Peyer's patch (tissue), 4 donors: ENCODE measurements at regions not wholly inside any gene's neighbourhood (a gene's known extent, or its start where the extent isn't known, plus 50 kb on each side); places are given as distances from the start of the nearest gene placed in this dataset.

Experiments used
- DNase-seq, 3 donors: peaks; one replicate each; pipeline ENCODE4 v3.0.0-alpha.2; 2017 to 2019
- H3K27ac ChIP-seq, 4 donors: fragments of 200-600 bp; sonication (generic); one replicate each; pipeline ENCODE4 v1.5.1; 2016 to 2019
- H3K27me3 ChIP-seq, 2 donors: fragments of 200-600 bp; sonication (generic); one replicate each; pipeline ENCODE4 v1.5.1; 2019
- H3K36me3 ChIP-seq, 3 donors: fragments of 200-600 bp; sonication (generic); one replicate each; pipeline ENCODE4 v1.5.1; 2016 to 2019
- H3K4me1 ChIP-seq, 4 donors: fragments of 200-600 bp; sonication (generic); one replicate each; pipeline ENCODE4 v1.5.1; 2016 to 2019
- H3K4me3 ChIP-seq, 4 donors: fragments of 200-600 bp; sonication (generic); 1 replicate in 3 of 4; 2 replicates in 1 of 4; pipeline ENCODE4 v1.5.1; 2016 to 2019; ENCODE audit warnings: mild to moderate bottlenecking in 1 of 4
- H3K9me3 ChIP-seq, 4 donors: fragments of 200-600 bp; sonication (generic); one replicate each; pipeline ENCODE4 v1.5.1; 2016 to 2019; ENCODE audit warnings: mild to moderate bottlenecking in 1 of 4
- CTCF ChIP-seq, 6 experiments: fragments of 450-650 bp in 4 of 6; fragments of 200-600 bp in 2 of 6; sonication (generic) in 1 of 6; IDR thresholded peaks; one replicate each; pipeline ENCODE4 v1.5.1; 2017 to 2019; ENCODE audit warnings: antibody characterized with exemption in 6 of 6, mild to moderate bottlenecking in 3 of 6, moderate library complexity in 1 of 6
- POLR2A ChIP-seq, 2 donors: fragments of 450-650 bp; IDR thresholded peaks; one replicate each; pipeline ENCODE4 v1.5.1; 2017; ENCODE audit warnings: antibody characterized with exemption in 2 of 2, mild to moderate bottlenecking in 2 of 2, moderate library complexity in 2 of 2

GRCh38 chr7:124443762-124444161 lies 321.8 kb downstream of the GPR37 start:
- no peak overlapping the region for H3K27ac ChIP-seq
- H3K4me1 ChIP-seq = no peaks in the 10 kb centered on the region
- H3K9me3 ChIP-seq = no peaks in the 10 kb centered on the region
- DNase-seq = no peak
- H3K36me3 ChIP-seq = no peaks in the 10 kb centered on the region
- TF ChIP-seq POLR2A (IDR thresholded peaks at IDR 0.05) (no peak), CTCF (IDR thresholded peaks at IDR 0.05) (no peak)
- no peak overlapping the region for H3K4me3 ChIP-seq
- H3K27me3 ChIP-seq = no peaks in the 10 kb centered on the region

- Histone ChIP-seq H3K4me3 (no peak overlapping the region), H3K36me3 (no peaks in the 10 kb centered on the region), H3K27me3 (no peaks in the 10 kb centered on the region), H3K9me3 (no peaks in the 10 kb centered on the region), H3K27ac (no peak overlapping the region), H3K4me1 (no peaks in the 10 kb centered on the region)
- DNase-seq = no peak
- no peak for TF ChIP-seq POLR2A (IDR thresholded peaks at IDR 0.05)
- TF ChIP-seq CTCF (IDR thresholded peaks at IDR 0.05) = no peak
Measured at GRCh38 chr7:124440081-124440480, 325.5 kb downstream of the GPR37 start.

DNA sequence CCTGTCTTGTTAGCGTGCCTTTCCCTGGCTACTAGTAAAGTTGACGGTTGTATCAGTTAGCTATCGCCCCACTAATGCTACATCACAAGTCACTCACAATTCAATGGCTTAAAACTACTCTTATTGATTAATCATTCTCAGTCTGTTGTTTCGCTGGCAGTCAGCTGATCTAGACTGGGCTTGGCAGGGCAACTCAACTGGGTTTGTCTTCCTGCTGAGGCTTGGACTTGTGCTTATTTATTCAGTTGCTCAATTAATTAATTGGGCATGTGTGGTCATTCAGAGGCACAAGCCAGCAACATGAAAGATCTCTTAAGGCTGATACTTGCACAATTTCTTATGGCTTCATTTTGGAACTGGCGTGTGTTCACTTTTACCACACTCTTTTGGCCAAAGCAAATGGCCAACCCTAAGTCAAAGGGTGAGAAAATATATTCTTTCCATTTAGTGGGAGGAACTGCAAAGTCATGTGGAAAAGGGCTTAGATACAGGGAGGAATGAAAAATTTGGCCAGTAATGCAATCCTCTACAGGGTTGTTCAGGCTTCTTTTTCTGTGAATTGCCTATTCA lies 333.5 kb downstream of the GPR37 start:
- Histone ChIP-seq H3K36me3 (no peaks in the 10 kb centered on the region), H3K4me3 (no peak overlapping the region), H3K9me3 (no peaks in the 10 kb centered on the region), H3K4me1 (no peaks in the 10 kb centered on the region), H3K27ac (no peak overlapping the region), H3K27me3 (no peaks in the 10 kb centered on the region)
- DNase-seq = no peak
- TF ChIP-seq POLR2A (IDR thresholded peaks at IDR 0.05) (no peak), CTCF (IDR thresholded peaks at IDR 0.05) (no peak)

- no peak overlapping the region for H3K4me3 ChIP-seq
- no peak for TF ChIP-seq POLR2A (IDR thresholded peaks at IDR 0.05)
- no peak for TF ChIP-seq CTCF (IDR thresholded peaks at IDR 0.05)
- no peak for DNase-seq
Measured at GRCh38 chr7:124429923-124430322, 335.7 kb downstream of the GPR37 start.

GRCh38 chr7:124428781-124429180 lies 336.8 kb downstream of the GPR37 start:
- H3K27ac ChIP-seq = no peak overlapping the region
- H3K36me3 ChIP-seq = no peaks in the 10 kb centered on the region
- H3K27me3 ChIP-seq = no peaks in the 10 kb centered on the region
- H3K4me3 ChIP-seq = no peak overlapping the region
- TF ChIP-seq POLR2A (IDR thresholded peaks at IDR 0.05) (no peak), CTCF (IDR thresholded peaks at IDR 0.05) (no peak)
- H3K9me3 ChIP-seq = no peaks in the 10 kb centered on the region
- no peak for DNase-seq
- no peaks in the 10 kb centered on the region for H3K4me1 ChIP-seq

More at GRCh38 chr7:124429923-124430322, 335.7 kb downstream of the GPR37 start:
- H3K9me3 ChIP-seq = no peaks in the 10 kb centered on the region
- no peaks in the 10 kb centered on the region for H3K27me3 ChIP-seq
- no peak overlapping the region for H3K27ac ChIP-seq
- H3K36me3 ChIP-seq = no peaks in the 10 kb centered on the region
- H3K4me1 ChIP-seq = no peaks in the 10 kb centered on the region

DNA sequence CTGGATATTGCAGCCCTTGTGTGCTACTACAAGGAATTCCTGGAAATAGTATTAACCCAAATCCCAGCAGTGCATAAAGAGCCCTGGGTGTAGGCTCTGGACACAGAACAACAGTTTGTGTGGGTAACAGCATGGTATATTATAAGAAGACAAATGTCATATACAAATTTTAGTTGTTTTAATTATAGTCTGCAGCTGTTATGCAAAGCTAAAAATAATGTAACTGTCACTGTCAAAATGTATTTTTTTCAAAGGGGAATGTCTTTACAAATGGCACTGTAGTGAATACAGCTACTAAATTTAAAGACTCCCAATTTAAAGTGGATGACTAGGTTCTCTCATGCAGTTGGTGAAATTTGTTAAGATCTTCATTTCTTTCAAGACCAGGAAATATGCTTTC lies 339.0 kb downstream of the GPR37 start:
- H3K27ac ChIP-seq = no peak overlapping the region
- no peaks in the 10 kb centered on the region for H3K9me3 ChIP-seq
- no peaks in the 10 kb centered on the region for H3K36me3 ChIP-seq
- no peaks in the 10 kb centered on the region for H3K4me1 ChIP-seq
- TF ChIP-seq POLR2A (IDR thresholded peaks at IDR 0.05) (no peak), CTCF (IDR thresholded peaks at IDR 0.05) (no peak)
- H3K4me3 ChIP-seq = no peak overlapping the region
- DNase-seq = no peak
- no peaks in the 10 kb centered on the region for H3K27me3 ChIP-seq
